GM23338 (cell line): ENCODE measurements at regions not wholly inside any gene's neighbourhood (a gene's known extent, or its start where the extent isn't known, plus 50 kb on each side); places are given as distances from the start of the nearest gene placed in this dataset.

Source experiments
- ATAC-seq: fragments of 200-7000 bp; cut with Tn5 transposase; 3 replicates; pipeline ENCODE4 v1.9.1; 2020
- DNase-seq: peaks from one replicate; pipeline ENCODE4 v3.0.0-alpha.2; 2015; ENCODE audit warnings: low spot score
- H2AFZ ChIP-seq: fragments of 200-600 bp; sonication (generic); 2 replicates; pipeline ENCODE4 v1.8.0; 2016; ENCODE audit warnings: antibody characterized with exemption, mild to moderate bottlenecking, moderate library complexity
- H3F3A ChIP-seq: fragments of 200-600 bp; sonication (generic); replicated peaks from 2 replicates; pipeline ENCODE4 v1.8.0; 2017; ENCODE audit warnings: antibody characterized with exemption, mixed run types, low read depth
- H3K27ac ChIP-seq: fragments of 200-600 bp; sonication (generic); 2 replicates; pipeline ENCODE4 v1.6.1; 2016; ENCODE audit warnings: low read depth
- H3K27me3 ChIP-seq: fragments of 200-600 bp; sonication (generic); 2 replicates; pipeline ENCODE4 v1.8.0; 2016; ENCODE audit warnings: mild to moderate bottlenecking, mixed run types, moderate library complexity; ENCODE audit not compliant: insufficient read depth
- H3K36me3 ChIP-seq: fragments of 200-600 bp; sonication (generic); 2 replicates; pipeline ENCODE4 v1.8.0; 2016; ENCODE audit warnings: mild to moderate bottlenecking; ENCODE audit not compliant: insufficient read depth
- H3K4me1 ChIP-seq: fragments of 200-600 bp; sonication (generic); 2 replicates; pipeline ENCODE4 v1.8.0; 2016; ENCODE audit warnings: mild to moderate bottlenecking, moderate library complexity; ENCODE audit not compliant: insufficient read depth
- H3K4me2 ChIP-seq: fragments of 200-600 bp; sonication (generic); 2 replicates; pipeline ENCODE4 v1.7.1; 2017; ENCODE audit warnings: mixed run types
- H3K4me3 ChIP-seq: fragments of 200-600 bp; sonication (generic); 2 replicates; pipeline ENCODE4 v1.6.1; 2016; ENCODE audit warnings: mixed run types
- H3K79me2 ChIP-seq: fragments of 200-600 bp; sonication (generic); replicated peaks from 2 replicates; pipeline ENCODE4 v1.8.0; 2017; ENCODE audit warnings: mild to moderate bottlenecking; ENCODE audit not compliant: insufficient read depth
- H3K9me2 ChIP-seq: fragments of 200-600 bp; sonication (generic); 2 replicates; pipeline ENCODE4 v1.8.0; 2017; ENCODE audit not compliant: insufficient read depth
- H4K20me1 ChIP-seq: fragments of 200-600 bp; sonication (generic); replicated peaks from 2 replicates; pipeline ENCODE4 v1.8.0; 2017; ENCODE audit warnings: mild to moderate bottlenecking; ENCODE audit not compliant: insufficient read depth
- H3K27ac Mint-ChIP-seq: 2 replicates; pipeline ENCODE4 v1.8.0; 2020; ENCODE audit warnings: inconsistent platforms, mild to moderate bottlenecking, moderate library complexity, mixed read lengths
- H3K27me3 Mint-ChIP-seq: 3 replicates; pipeline ENCODE4 v1.8.0; 2022; ENCODE audit warnings: low read depth, mild to moderate bottlenecking, moderate library complexity, mixed read lengths, inconsistent platforms; ENCODE audit not compliant: insufficient read depth, poor library complexity
- H3K36me3 Mint-ChIP-seq: 3 replicates; pipeline ENCODE4 v1.8.0; 2021; ENCODE audit warnings: low read depth, mild to moderate bottlenecking, inconsistent platforms, moderate library complexity, mixed read lengths
- H3K4me1 Mint-ChIP-seq: 3 replicates; pipeline ENCODE4 v1.8.0; 2020; ENCODE audit warnings: mild to moderate bottlenecking, inconsistent platforms, mixed read lengths
- H3K4me3 Mint-ChIP-seq: 3 replicates; pipeline ENCODE4 v1.8.0; 2021; ENCODE audit warnings: moderate library complexity, mild to moderate bottlenecking, inconsistent platforms, mixed read lengths
- H3K9me3 Mint-ChIP-seq: 3 replicates; pipeline ENCODE4 v1.8.0; 2020; ENCODE audit warnings: moderate library complexity, mild to moderate bottlenecking, inconsistent platforms, mixed read lengths
- CREB1 ChIP-seq: fragments of 250-450 bp; sonication (Bioruptor Pico); IDR thresholded peaks from 2 replicates; pipeline ENCODE4 v1.5.0; 2020; ENCODE audit warnings: low read depth, mild to moderate bottlenecking, moderate library complexity
- EZH2 ChIP-seq: fragments of 200-600 bp; sonication (generic); IDR thresholded peaks from one replicate; pipeline ENCODE4 v1.8.0; 2017; ENCODE audit warnings: antibody characterized with exemption, mild to moderate bottlenecking, low read depth; ENCODE audit not compliant: unreplicated experiment
- EZH2phosphoT487 ChIP-seq: fragments of 200-600 bp; sonication (generic); IDR thresholded peaks from one replicate; pipeline ENCODE4 v1.8.1; 2018; ENCODE audit warnings: antibody characterized with exemption; ENCODE audit not compliant: unreplicated experiment
- JUNB ChIP-seq: IDR thresholded peaks from one replicate; pipeline ENCODE4 v1.6.1; 2016; ENCODE audit warnings: antibody characterized with exemption; ENCODE audit not compliant: unreplicated experiment
- NANOG ChIP-seq: IDR thresholded peaks from 2 replicates; pipeline ENCODE4 v1.6.1; 2016; ENCODE audit warnings: antibody characterized with exemption, borderline replicate concordance
- POLR2AphosphoS5 ChIP-seq: IDR thresholded peaks from 2 replicates; pipeline ENCODE4 v1.6.1; 2016; ENCODE audit warnings: antibody characterized with exemption, low read depth
- STAT1 ChIP-seq: IDR thresholded peaks from one replicate; pipeline ENCODE4 v1.6.1; 2016; ENCODE audit warnings: antibody characterized with exemption; ENCODE audit not compliant: unreplicated experiment
- ZNF114 ChIP-seq: fragments of 250-450 bp; sonication (Bioruptor Pico); IDR thresholded peaks from 2 replicates; pipeline ENCODE4 v1.5.0; 2020; ENCODE audit warnings: mild to moderate bottlenecking, moderate library complexity
- ZNF331 ChIP-seq: fragments of 250-450 bp; sonication (Bioruptor Pico); IDR thresholded peaks from 2 replicates; pipeline ENCODE4 v1.5.0; 2020; ENCODE audit warnings: low read depth, mild to moderate bottlenecking, moderate library complexity
- TF ChIP-seq, protein P1 (sequence below): IDR thresholded peaks from 2 replicates; pipeline ENCODE4 v1.6.1; 2016; ENCODE audit warnings: antibody characterized with exemption
- TF ChIP-seq, protein P2 (sequence below), 2 experiments: fragments of 200-600 bp in 1 of 2; sonication (generic) in 1 of 2; conservative IDR thresholded peaks; 2 replicates each; pipeline versions ENCODE4 v1.5.1 to v1.6.1; 2016 to 2017; ENCODE audit warnings: antibody characterized with exemption in 2 of 2, low read depth in 2 of 2, mild to moderate bottlenecking in 2 of 2, moderate library complexity in 1 of 2
- TF ChIP-seq, protein P3 (sequence below): fragments of 250-450 bp; sonication (Bioruptor Pico); IDR thresholded peaks from 2 replicates; pipeline ENCODE4 v1.5.0; 2020; ENCODE audit warnings: mild to moderate bottlenecking, moderate library complexity

DNA sequence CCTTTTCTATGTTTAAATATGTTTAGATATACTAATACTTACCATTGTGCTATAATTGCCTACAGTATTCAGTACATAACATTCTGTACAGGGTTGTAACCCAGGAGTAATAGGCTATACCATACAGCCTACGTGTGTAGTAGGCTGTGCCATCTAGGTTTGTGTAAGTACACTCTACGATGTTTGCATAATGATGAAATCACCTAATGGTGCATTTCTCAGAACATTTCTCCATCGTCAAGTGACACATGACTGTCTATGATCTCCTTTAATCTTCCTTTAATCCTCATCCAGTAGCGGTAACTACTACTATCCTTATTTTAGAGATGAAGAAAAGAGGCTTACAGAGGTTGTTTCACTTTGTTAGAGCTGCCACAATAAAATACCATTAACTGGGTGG lies 369.2 kb downstream of the PLK2 start (continued):
- TF ChIP-seq, protein P1, sequence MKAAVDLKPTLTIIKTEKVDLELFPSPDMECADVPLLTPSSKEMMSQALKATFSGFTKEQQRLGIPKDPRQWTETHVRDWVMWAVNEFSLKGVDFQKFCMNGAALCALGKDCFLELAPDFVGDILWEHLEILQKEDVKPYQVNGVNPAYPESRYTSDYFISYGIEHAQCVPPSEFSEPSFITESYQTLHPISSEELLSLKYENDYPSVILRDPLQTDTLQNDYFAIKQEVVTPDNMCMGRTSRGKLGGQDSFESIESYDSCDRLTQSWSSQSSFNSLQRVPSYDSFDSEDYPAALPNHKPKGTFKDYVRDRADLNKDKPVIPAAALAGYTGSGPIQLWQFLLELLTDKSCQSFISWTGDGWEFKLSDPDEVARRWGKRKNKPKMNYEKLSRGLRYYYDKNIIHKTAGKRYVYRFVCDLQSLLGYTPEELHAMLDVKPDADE: no peak
- TF ChIP-seq ZNF114 (CRISPR knock-in tag) (no peak), POLR2AphosphoS5 (no peak), STAT1 (no peak), NANOG (no peak), EZH2 (no peak), ZNF331 (CRISPR knock-in tag) (no peak)
- TF ChIP-seq, protein P2, sequence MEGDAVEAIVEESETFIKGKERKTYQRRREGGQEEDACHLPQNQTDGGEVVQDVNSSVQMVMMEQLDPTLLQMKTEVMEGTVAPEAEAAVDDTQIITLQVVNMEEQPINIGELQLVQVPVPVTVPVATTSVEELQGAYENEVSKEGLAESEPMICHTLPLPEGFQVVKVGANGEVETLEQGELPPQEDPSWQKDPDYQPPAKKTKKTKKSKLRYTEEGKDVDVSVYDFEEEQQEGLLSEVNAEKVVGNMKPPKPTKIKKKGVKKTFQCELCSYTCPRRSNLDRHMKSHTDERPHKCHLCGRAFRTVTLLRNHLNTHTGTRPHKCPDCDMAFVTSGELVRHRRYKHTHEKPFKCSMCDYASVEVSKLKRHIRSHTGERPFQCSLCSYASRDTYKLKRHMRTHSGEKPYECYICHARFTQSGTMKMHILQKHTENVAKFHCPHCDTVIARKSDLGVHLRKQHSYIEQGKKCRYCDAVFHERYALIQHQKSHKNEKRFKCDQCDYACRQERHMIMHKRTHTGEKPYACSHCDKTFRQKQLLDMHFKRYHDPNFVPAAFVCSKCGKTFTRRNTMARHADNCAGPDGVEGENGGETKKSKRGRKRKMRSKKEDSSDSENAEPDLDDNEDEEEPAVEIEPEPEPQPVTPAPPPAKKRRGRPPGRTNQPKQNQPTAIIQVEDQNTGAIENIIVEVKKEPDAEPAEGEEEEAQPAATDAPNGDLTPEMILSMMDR (conservative IDR thresholded peaks at IDR 0.05; ENCODE audit: low read depth in 2 of 2): no peak

DNA sequence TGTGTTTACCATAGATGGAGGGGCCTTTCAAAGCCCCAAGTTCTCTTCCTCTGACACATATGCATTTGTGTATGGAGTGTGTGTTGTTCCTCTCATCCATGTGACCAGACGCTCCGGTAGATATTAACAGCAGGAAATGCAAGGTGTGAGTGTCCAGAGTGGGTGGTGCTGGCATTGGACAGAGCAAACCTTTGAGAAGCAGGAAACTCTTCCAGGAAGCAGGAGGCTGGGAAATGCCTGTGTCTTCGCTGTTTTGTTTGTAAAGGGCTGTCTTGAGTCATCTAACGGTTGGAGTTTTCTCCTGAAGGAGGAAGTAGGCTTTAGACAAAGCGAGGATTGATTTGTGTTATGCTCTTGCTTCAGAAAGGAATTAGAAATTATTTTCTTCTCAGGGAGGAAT lies 370.9 kb downstream of the PLK2 start:
- Histone ChIP-seq H2AFZ (0 out of 2 replicates have a peak overlapping the region, but pooled peaks have one; percentile 7), H3K79me2 (no peaks in the 10 kb centered on the region), H3K4me1 (no peaks in the 10 kb centered on the region), H3K36me3 (no peaks in the 10 kb centered on the region), H4K20me1 (no peaks in the 10 kb centered on the region), H3K9me2 (peaks cover 7% of the 10 kb centered on the region; the same call in 1 of the 2 replicates), H3K27ac (no peak overlapping the region), H3K4me3 (no peak overlapping the region), H3K27me3 (no peaks in the 10 kb centered on the region), H3K4me2 (no peak overlapping the region), H3F3A (no peaks in the 10 kb centered on the region)
- Mint-ChIP-seq H3K27ac (no peak overlapping the region), H3K27me3 (no peaks in the 10 kb centered on the region), H3K4me1 (peaks cover 4% of the 10 kb centered on the region; the same call in 1 of the 3 replicates), H3K36me3 (no peaks in the 10 kb centered on the region), H3K9me3 (no peaks in the 10 kb centered on the region), H3K4me3 (no peak overlapping the region)
- no peak for ATAC-seq
- DNase-seq: no peak
- TF ChIP-seq, protein P2 (conservative IDR thresholded peaks at IDR 0.05; ENCODE audit: low read depth in 2 of 2): no peak
- TF ChIP-seq ZNF114 (CRISPR knock-in tag) (no peak), ZNF331 (CRISPR knock-in tag) (no peak), EZH2phosphoT487 (no peak), POLR2AphosphoS5 (no peak), JUNB (no peak), CREB1 (no peak), STAT1 (no peak), EZH2 (no peak)
- TF ChIP-seq, protein P1: no peak
- TF ChIP-seq, protein P3, sequence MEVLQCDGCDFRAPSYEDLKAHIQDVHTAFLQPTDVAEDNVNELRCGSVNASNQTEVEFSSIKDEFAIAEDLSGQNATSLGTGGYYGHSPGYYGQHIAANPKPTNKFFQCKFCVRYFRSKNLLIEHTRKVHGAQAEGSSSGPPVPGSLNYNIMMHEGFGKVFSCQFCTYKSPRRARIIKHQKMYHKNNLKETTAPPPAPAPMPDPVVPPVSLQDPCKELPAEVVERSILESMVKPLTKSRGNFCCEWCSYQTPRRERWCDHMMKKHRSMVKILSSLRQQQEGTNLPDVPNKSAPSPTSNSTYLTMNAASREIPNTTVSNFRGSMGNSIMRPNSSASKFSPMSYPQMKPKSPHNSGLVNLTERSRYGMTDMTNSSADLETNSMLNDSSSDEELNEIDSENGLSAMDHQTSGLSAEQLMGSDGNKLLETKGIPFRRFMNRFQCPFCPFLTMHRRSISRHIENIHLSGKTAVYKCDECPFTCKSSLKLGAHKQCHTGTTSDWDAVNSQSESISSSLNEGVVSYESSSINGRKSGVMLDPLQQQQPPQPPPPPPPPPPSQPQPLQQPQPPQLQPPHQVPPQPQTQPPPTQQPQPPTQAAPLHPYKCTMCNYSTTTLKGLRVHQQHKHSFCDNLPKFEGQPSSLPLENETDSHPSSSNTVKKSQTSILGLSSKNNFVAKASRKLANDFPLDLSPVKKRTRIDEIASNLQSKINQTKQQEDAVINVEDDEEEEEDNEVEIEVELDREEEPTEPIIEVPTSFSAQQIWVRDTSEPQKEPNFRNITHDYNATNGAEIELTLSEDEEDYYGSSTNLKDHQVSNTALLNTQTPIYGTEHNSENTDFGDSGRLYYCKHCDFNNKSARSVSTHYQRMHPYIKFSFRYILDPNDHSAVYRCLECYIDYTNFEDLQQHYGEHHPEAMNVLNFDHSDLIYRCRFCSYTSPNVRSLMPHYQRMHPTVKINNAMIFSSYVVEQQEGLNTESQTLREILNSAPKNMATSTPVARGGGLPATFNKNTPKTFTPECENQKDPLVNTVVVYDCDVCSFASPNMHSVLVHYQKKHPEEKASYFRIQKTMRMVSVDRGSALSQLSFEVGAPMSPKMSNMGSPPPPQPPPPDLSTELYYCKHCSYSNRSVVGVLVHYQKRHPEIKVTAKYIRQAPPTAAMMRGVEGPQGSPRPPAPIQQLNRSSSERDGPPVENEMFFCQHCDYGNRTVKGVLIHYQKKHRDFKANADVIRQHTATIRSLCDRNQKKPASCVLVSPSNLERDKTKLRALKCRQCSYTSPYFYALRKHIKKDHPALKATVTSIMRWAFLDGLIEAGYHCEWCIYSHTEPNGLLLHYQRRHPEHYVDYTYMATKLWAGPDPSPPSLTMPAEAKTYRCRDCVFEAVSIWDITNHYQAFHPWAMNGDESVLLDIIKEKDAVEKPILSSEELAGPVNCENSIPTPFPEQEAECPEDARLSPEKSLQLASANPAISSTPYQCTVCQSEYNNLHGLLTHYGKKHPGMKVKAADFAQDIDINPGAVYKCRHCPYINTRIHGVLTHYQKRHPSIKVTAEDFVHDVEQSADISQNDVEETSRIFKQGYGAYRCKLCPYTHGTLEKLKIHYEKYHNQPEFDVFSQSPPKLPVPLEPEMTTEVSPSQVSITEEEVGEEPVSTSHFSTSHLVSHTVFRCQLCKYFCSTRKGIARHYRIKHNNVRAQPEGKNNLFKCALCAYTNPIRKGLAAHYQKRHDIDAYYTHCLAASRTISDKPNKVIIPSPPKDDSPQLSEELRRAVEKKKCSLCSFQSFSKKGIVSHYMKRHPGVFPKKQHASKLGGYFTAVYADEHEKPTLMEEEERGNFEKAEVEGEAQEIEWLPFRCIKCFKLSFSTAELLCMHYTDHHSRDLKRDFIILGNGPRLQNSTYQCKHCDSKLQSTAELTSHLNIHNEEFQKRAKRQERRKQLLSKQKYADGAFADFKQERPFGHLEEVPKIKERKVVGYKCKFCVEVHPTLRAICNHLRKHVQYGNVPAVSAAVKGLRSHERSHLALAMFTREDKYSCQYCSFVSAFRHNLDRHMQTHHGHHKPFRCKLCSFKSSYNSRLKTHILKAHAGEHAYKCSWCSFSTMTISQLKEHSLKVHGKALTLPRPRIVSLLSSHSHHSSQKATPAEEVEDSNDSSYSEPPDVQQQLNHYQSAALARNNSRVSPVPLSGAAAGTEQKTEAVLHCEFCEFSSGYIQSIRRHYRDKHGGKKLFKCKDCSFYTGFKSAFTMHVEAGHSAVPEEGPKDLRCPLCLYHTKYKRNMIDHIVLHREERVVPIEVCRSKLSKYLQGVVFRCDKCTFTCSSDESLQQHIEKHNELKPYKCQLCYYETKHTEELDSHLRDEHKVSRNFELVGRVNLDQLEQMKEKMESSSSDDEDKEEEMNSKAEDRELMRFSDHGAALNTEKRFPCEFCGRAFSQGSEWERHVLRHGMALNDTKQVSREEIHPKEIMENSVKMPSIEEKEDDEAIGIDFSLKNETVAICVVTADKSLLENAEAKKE (CRISPR knock-in tag): no peak
